GM23338 (cell line): ENCODE measurements at regions not wholly inside any gene's neighbourhood (a gene's known extent, or its start where the extent isn't known, plus 50 kb on each side); places are given as distances from the start of the nearest gene placed in this dataset.
A peak's percentile ranks its signal among the peaks of the same experiment; 100 is the strongest.

Experiments used
- ATAC-seq: fragments of 200-7000 bp; cut with Tn5 transposase; 3 replicates; pipeline ENCODE4 v1.9.1; 2020
- DNase-seq: peaks from one replicate; pipeline ENCODE4 v3.0.0-alpha.2; 2015; ENCODE audit warnings: low spot score
- H2AFZ ChIP-seq: fragments of 200-600 bp; sonication (generic); 2 replicates; pipeline ENCODE4 v1.8.0; 2016; ENCODE audit warnings: antibody characterized with exemption, mild to moderate bottlenecking, moderate library complexity
- H3F3A ChIP-seq: fragments of 200-600 bp; sonication (generic); replicated peaks from 2 replicates; pipeline ENCODE4 v1.8.0; 2017; ENCODE audit warnings: antibody characterized with exemption, mixed run types, low read depth
- H3K27ac ChIP-seq: fragments of 200-600 bp; sonication (generic); 2 replicates; pipeline ENCODE4 v1.6.1; 2016; ENCODE audit warnings: low read depth
- H3K27me3 ChIP-seq: fragments of 200-600 bp; sonication (generic); 2 replicates; pipeline ENCODE4 v1.8.0; 2016; ENCODE audit warnings: mild to moderate bottlenecking, mixed run types, moderate library complexity; ENCODE audit not compliant: insufficient read depth
- H3K36me3 ChIP-seq: fragments of 200-600 bp; sonication (generic); 2 replicates; pipeline ENCODE4 v1.8.0; 2016; ENCODE audit warnings: mild to moderate bottlenecking; ENCODE audit not compliant: insufficient read depth
- H3K4me1 ChIP-seq: fragments of 200-600 bp; sonication (generic); 2 replicates; pipeline ENCODE4 v1.8.0; 2016; ENCODE audit warnings: mild to moderate bottlenecking, moderate library complexity; ENCODE audit not compliant: insufficient read depth
- H3K4me2 ChIP-seq: fragments of 200-600 bp; sonication (generic); 2 replicates; pipeline ENCODE4 v1.7.1; 2017; ENCODE audit warnings: mixed run types
- H3K4me3 ChIP-seq: fragments of 200-600 bp; sonication (generic); 2 replicates; pipeline ENCODE4 v1.6.1; 2016; ENCODE audit warnings: mixed run types
- H3K79me2 ChIP-seq: fragments of 200-600 bp; sonication (generic); replicated peaks from 2 replicates; pipeline ENCODE4 v1.8.0; 2017; ENCODE audit warnings: mild to moderate bottlenecking; ENCODE audit not compliant: insufficient read depth
- H3K9me2 ChIP-seq: fragments of 200-600 bp; sonication (generic); 2 replicates; pipeline ENCODE4 v1.8.0; 2017; ENCODE audit not compliant: insufficient read depth
- H4K20me1 ChIP-seq: fragments of 200-600 bp; sonication (generic); replicated peaks from 2 replicates; pipeline ENCODE4 v1.8.0; 2017; ENCODE audit warnings: mild to moderate bottlenecking; ENCODE audit not compliant: insufficient read depth
- H3K27ac Mint-ChIP-seq: 2 replicates; pipeline ENCODE4 v1.8.0; 2020; ENCODE audit warnings: inconsistent platforms, mild to moderate bottlenecking, moderate library complexity, mixed read lengths
- H3K27me3 Mint-ChIP-seq: 3 replicates; pipeline ENCODE4 v1.8.0; 2022; ENCODE audit warnings: low read depth, mild to moderate bottlenecking, moderate library complexity, mixed read lengths, inconsistent platforms; ENCODE audit not compliant: insufficient read depth, poor library complexity
- H3K36me3 Mint-ChIP-seq: 3 replicates; pipeline ENCODE4 v1.8.0; 2021; ENCODE audit warnings: low read depth, mild to moderate bottlenecking, inconsistent platforms, moderate library complexity, mixed read lengths
- H3K4me1 Mint-ChIP-seq: 3 replicates; pipeline ENCODE4 v1.8.0; 2020; ENCODE audit warnings: mild to moderate bottlenecking, inconsistent platforms, mixed read lengths
- H3K4me3 Mint-ChIP-seq: 3 replicates; pipeline ENCODE4 v1.8.0; 2021; ENCODE audit warnings: moderate library complexity, mild to moderate bottlenecking, inconsistent platforms, mixed read lengths
- H3K9me3 Mint-ChIP-seq: 3 replicates; pipeline ENCODE4 v1.8.0; 2020; ENCODE audit warnings: moderate library complexity, mild to moderate bottlenecking, inconsistent platforms, mixed read lengths
- CREB1 ChIP-seq: fragments of 250-450 bp; sonication (Bioruptor Pico); IDR thresholded peaks from 2 replicates; pipeline ENCODE4 v1.5.0; 2020; ENCODE audit warnings: low read depth, mild to moderate bottlenecking, moderate library complexity
- CTCF ChIP-seq, 2 experiments: fragments of 200-600 bp in 1 of 2; sonication (generic) in 1 of 2; conservative IDR thresholded peaks; 2 replicates each; pipeline versions ENCODE4 v1.5.1 to v1.6.1; 2016 to 2017; ENCODE audit warnings: antibody characterized with exemption in 2 of 2, low read depth in 2 of 2, mild to moderate bottlenecking in 2 of 2, moderate library complexity in 1 of 2
- EZH2 ChIP-seq: fragments of 200-600 bp; sonication (generic); IDR thresholded peaks from one replicate; pipeline ENCODE4 v1.8.0; 2017; ENCODE audit warnings: antibody characterized with exemption, mild to moderate bottlenecking, low read depth; ENCODE audit not compliant: unreplicated experiment
- EZH2phosphoT487 ChIP-seq: fragments of 200-600 bp; sonication (generic); IDR thresholded peaks from one replicate; pipeline ENCODE4 v1.8.1; 2018; ENCODE audit warnings: antibody characterized with exemption; ENCODE audit not compliant: unreplicated experiment
- JUNB ChIP-seq: IDR thresholded peaks from one replicate; pipeline ENCODE4 v1.6.1; 2016; ENCODE audit warnings: antibody characterized with exemption; ENCODE audit not compliant: unreplicated experiment
- NANOG ChIP-seq: IDR thresholded peaks from 2 replicates; pipeline ENCODE4 v1.6.1; 2016; ENCODE audit warnings: antibody characterized with exemption, borderline replicate concordance
- POLR2AphosphoS5 ChIP-seq: IDR thresholded peaks from 2 replicates; pipeline ENCODE4 v1.6.1; 2016; ENCODE audit warnings: antibody characterized with exemption, low read depth
- REST ChIP-seq: IDR thresholded peaks from one replicate; pipeline ENCODE4 v1.6.1; 2018; ENCODE audit warnings: antibody characterized with exemption; ENCODE audit not compliant: unreplicated experiment
- STAT1 ChIP-seq: IDR thresholded peaks from one replicate; pipeline ENCODE4 v1.6.1; 2016; ENCODE audit warnings: antibody characterized with exemption; ENCODE audit not compliant: unreplicated experiment
- ZNF114 ChIP-seq: fragments of 250-450 bp; sonication (Bioruptor Pico); IDR thresholded peaks from 2 replicates; pipeline ENCODE4 v1.5.0; 2020; ENCODE audit warnings: mild to moderate bottlenecking, moderate library complexity
- ZNF331 ChIP-seq: fragments of 250-450 bp; sonication (Bioruptor Pico); IDR thresholded peaks from 2 replicates; pipeline ENCODE4 v1.5.0; 2020; ENCODE audit warnings: low read depth, mild to moderate bottlenecking, moderate library complexity
- ZNF462 ChIP-seq: fragments of 250-450 bp; sonication (Bioruptor Pico); IDR thresholded peaks from 2 replicates; pipeline ENCODE4 v1.5.0; 2020; ENCODE audit warnings: mild to moderate bottlenecking, moderate library complexity
- TF ChIP-seq, protein P1 (sequence below): IDR thresholded peaks from 2 replicates; pipeline ENCODE4 v1.6.1; 2016; ENCODE audit warnings: antibody characterized with exemption

GRCh38 chr7:52711951-52712350 is 323.5 kb upstream of the POM121L12 start:
- Histone ChIP-seq H3F3A (no peaks in the 10 kb centered on the region), H3K4me3 (no peak overlapping the region), H3K27me3 (no peaks in the 10 kb centered on the region), H3K36me3 (no peaks in the 10 kb centered on the region), H4K20me1 (no peaks in the 10 kb centered on the region), H3K4me2 (no peak overlapping the region), H3K4me1 (no peaks in the 10 kb centered on the region), H3K79me2 (no peaks in the 10 kb centered on the region), H2AFZ (peak overlapping the region; percentile 67), H3K27ac (no peak overlapping the region), H3K9me2 (0 out of 2 replicates have a peak, but pooled peaks cover 4% of the 10 kb centered on the region)
- no peak for TF ChIP-seq JUNB
- no peak for TF ChIP-seq EZH2phosphoT487
- TF ChIP-seq ZNF114 (CRISPR knock-in tag): no peak
- TF ChIP-seq CREB1 (CRISPR knock-in tag): no peak
- TF ChIP-seq NANOG: no peak
- no peak for TF ChIP-seq STAT1
- no peak for TF ChIP-seq POLR2AphosphoS5
- TF ChIP-seq REST: no peak
- TF ChIP-seq, protein P1, sequence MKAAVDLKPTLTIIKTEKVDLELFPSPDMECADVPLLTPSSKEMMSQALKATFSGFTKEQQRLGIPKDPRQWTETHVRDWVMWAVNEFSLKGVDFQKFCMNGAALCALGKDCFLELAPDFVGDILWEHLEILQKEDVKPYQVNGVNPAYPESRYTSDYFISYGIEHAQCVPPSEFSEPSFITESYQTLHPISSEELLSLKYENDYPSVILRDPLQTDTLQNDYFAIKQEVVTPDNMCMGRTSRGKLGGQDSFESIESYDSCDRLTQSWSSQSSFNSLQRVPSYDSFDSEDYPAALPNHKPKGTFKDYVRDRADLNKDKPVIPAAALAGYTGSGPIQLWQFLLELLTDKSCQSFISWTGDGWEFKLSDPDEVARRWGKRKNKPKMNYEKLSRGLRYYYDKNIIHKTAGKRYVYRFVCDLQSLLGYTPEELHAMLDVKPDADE: no peak
- no peak for TF ChIP-seq ZNF462
- no peak for TF ChIP-seq CTCF (conservative IDR thresholded peaks at IDR 0.05; ENCODE audit: low read depth in 2 of 2)
- TF ChIP-seq EZH2: no peak
- TF ChIP-seq ZNF331 (CRISPR knock-in tag): no peak
- Mint-ChIP-seq H3K4me1 (peaks cover 3% of the 10 kb centered on the region; the same call in 1 of the 3 replicates), H3K36me3 (peaks cover 12% of the 10 kb centered on the region; the same call in 2 of the 3 replicates), H3K4me3 (no peak overlapping the region), H3K9me3 (peaks cover 18% of the 10 kb centered on the region), H3K27ac (no peak overlapping the region), H3K27me3 (no peaks in the 10 kb centered on the region)
- no peak for ATAC-seq
- no peak for DNase-seq
